OCI-LY3 (cell line): ENCODE measurements at regions not wholly inside any gene's neighbourhood (a gene's known extent, or its start where the extent isn't known, plus 50 kb on each side); places are given as distances from the start of the nearest gene placed in this dataset.
"Not testable (repeated sequence)": the region's sequence is repeated elsewhere in the genome, so short reads cannot be mapped to it uniquely, and the experiment has no call there.

Source experiments
- H2AFZ ChIP-seq: fragments of 200-600, 300-600 bp; shearing (Covaris generic); 2 replicates; pipeline ENCODE4 v1.6.0; 2014; ENCODE audit warnings: antibody characterized with exemption, low read depth, low read length
- H3K27ac ChIP-seq: fragments of 200-600, 300-600 bp; sonication (generic); 2 replicates; pipeline ENCODE4 v1.5.1; 2014; ENCODE audit warnings: mild to moderate bottlenecking, low read length, moderate library complexity, mixed read lengths
- H3K27me3 ChIP-seq: fragments of 200-600, 300-600 bp; sonication (generic); 2 replicates; pipeline ENCODE4 v1.6.1; 2014; ENCODE audit warnings: low read depth, low read length, mixed read lengths
- H3K36me3 ChIP-seq: fragments of 200-600, 300-600 bp; sonication (generic); replicated peaks from 2 replicates; pipeline ENCODE3; 2014; ENCODE audit warnings: low read depth, low read length, mixed read lengths
- H3K4me1 ChIP-seq: fragments of 300-600, 200-600 bp; sonication (generic); 2 replicates; pipeline ENCODE4 v1.6.1; 2014; ENCODE audit warnings: low read length, mixed read lengths
- H3K4me2 ChIP-seq: fragments of 200-600, 300-600 bp; sonication (generic); 2 replicates; pipeline ENCODE4 v1.6.1; 2014; ENCODE audit warnings: low read length, mixed read lengths
- H3K4me3 ChIP-seq: fragments of 300-600, 200-600 bp; sonication (generic); 2 replicates; pipeline ENCODE4 v1.5.1; 2014; ENCODE audit warnings: antibody characterized with exemption, mild to moderate bottlenecking, low read length, moderate library complexity
- H3K79me2 ChIP-seq: fragments of 300-600, 200-600 bp; shearing (Covaris generic); 2 replicates; pipeline ENCODE4 v1.6.1; 2014; ENCODE audit warnings: mild to moderate bottlenecking, low read length, mixed read lengths
- H3K9ac ChIP-seq: fragments of 300-600, 200-600 bp; shearing (Covaris generic); 2 replicates; pipeline ENCODE4 v1.6.0; 2014; ENCODE audit warnings: mild to moderate bottlenecking, low read length, moderate library complexity
- H3K9me3 ChIP-seq: fragments of 200-600, 300-600 bp; shearing (Covaris generic); 2 replicates; pipeline ENCODE4 v1.6.1; 2014; ENCODE audit warnings: low read length, mixed read lengths; ENCODE audit not compliant: insufficient read depth
- H4K20me1 ChIP-seq: fragments of 200-600, 300-600 bp; sonication (generic); 2 replicates; pipeline ENCODE4 v1.6.1; 2016; ENCODE audit warnings: low read length, mixed read lengths; ENCODE audit not compliant: insufficient read depth
- CTCF ChIP-seq: fragments of 200-600, 300-600 bp; sonication (generic); IDR thresholded peaks from 2 replicates; pipeline ENCODE4 v1.5.1; 2014; ENCODE audit warnings: antibody characterized with exemption, low read length, low read depth
- EZH2phosphoT487 ChIP-seq: fragments of 200-600 bp; shearing (Covaris generic); IDR thresholded peaks from 2 replicates; pipeline ENCODE4 v1.6.1; 2018; ENCODE audit warnings: antibody characterized with exemption, mixed run types, low read depth

DNA sequence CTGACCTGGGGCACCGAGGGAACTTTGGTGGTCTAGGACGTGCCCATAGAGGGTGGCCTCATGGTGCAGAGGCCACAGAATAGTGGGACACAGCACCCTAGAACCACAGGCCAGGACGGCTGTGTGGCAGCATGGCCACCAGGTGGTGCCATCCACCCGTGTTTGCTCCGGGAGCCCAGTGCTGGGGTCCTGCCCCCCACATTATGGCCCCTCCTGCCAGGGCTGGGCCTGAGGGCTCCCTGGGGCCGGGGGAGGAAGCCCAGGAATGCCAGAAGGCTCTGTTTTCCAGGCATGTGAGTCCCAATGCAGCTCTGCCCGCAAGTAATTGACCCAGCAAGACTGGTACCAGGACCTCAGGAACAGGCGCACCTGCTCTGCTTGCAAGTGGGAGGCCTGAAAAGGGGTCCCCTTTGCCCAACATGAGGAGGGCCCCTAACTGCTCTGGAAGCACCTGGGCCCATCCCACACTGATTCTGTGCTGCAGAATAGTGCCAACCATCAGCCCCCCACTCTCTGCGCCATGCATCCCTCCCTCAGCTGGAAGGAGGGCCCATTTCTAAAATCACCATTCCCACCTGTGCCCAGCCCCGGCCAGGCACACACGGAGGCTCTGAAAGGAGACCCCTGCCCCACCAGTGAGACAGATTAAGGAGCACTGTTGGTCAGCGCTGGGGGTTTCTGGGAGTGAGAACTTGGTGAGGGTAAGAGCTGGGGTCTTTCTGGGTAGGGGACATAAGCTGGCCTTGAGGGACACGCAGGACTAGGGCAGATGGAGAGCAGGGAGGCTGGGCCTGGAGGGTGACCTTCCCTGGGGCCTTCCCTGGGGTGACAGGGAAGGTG lies 174.4 kb downstream of the TBC1D2B start:
- TF ChIP-seq CTCF = peak; percentile 87
- Histone ChIP-seq H3K27ac (peak overlapping the region; percentile 90), H3K9ac (peak overlapping the region; percentile 58; the same call in 1 of the 2 replicates), H3K4me1 (peaks cover 58% of the 10 kb centered on the region), H2AFZ (peak overlapping the region; percentile 44; the same call in 1 of the 2 replicates), H3K4me2 (peak overlapping the region; percentile 29; the same call in 1 of the 2 replicates)
- H4K20me1 ChIP-seq, H3K79me2 ChIP-seq, H3K27me3 ChIP-seq, H3K36me3 ChIP-seq, H3K4me3 ChIP-seq, H3K9me3 ChIP-seq: not testable (repeated sequence)

- no peaks in the 10 kb centered on the region for H4K20me1 ChIP-seq
- H3K4me3 ChIP-seq = no peak overlapping the region
- peaks cover 58% of the 10 kb centered on the region for H3K4me1 ChIP-seq
- no peaks in the 10 kb centered on the region for H3K27me3 ChIP-seq
- peak overlapping the region; percentile 29 for H3K4me2 ChIP-seq
- peak overlapping the region; percentile 44 for H2AFZ ChIP-seq
- H3K9me3 ChIP-seq = no peaks in the 10 kb centered on the region
- peak overlapping the region; percentile 90 for H3K27ac ChIP-seq
- peak overlapping the region; percentile 58 for H3K9ac ChIP-seq
- H3K36me3 ChIP-seq = no peaks in the 10 kb centered on the region
- TF ChIP-seq EZH2phosphoT487 (no peak), CTCF (peak; percentile 37)
- H3K79me2 ChIP-seq = no peaks in the 10 kb centered on the region
These were observed 175.4 kb downstream of the TBC1D2B start for GRCh38 chr15:77901921-77902750.

GRCh38 chr15:77901251-77901881 lies 176.1 kb downstream of the TBC1D2B start:
- peak overlapping the region; percentile 29; the same call in 1 of the 2 replicates for H3K4me2 ChIP-seq
- H3K9ac ChIP-seq = peak overlapping the region; percentile 58
- H4K20me1 ChIP-seq = no peaks in the 10 kb centered on the region
- H3K27me3 ChIP-seq = no peaks in the 10 kb centered on the region
- H3K36me3 ChIP-seq = no peaks in the 10 kb centered on the region
- TF ChIP-seq EZH2phosphoT487 (no peak), CTCF (no peak)
- no peaks in the 10 kb centered on the region for H3K79me2 ChIP-seq
- H2AFZ ChIP-seq = no peak overlapping the region
- peaks cover 58% of the 10 kb centered on the region for H3K4me1 ChIP-seq
- no peak overlapping the region for H3K4me3 ChIP-seq
- H3K9me3 ChIP-seq = no peaks in the 10 kb centered on the region
- peak overlapping the region; percentile 90 for H3K27ac ChIP-seq
